CD14-positive monocyte (primary cell): ENCODE measurements at regions not wholly inside any gene's neighbourhood (a gene's known extent, or its start where the extent isn't known, plus 50 kb on each side); places are given as distances from the start of the nearest gene placed in this dataset.

ENCODE experiments used
- DNase-seq, 3 donors: peaks; one replicate each; pipeline ENCODE4 v3.0.0-alpha.2; 2011 to 2022
- H2AFZ ChIP-seq: 2 replicates; pipeline ENCODE4 v1.6.0; 2012; ENCODE audit warnings: mild to moderate bottlenecking, low read depth, low read length, inconsistent platforms; ENCODE audit not compliant: insufficient read depth, poor library complexity, severe bottlenecking
- H3K27ac ChIP-seq, 2 donors: 1 replicate in 1 of 2; 2 replicates in 1 of 2; pipeline ENCODE4 v1.5.1; 2012 to 2013; ENCODE audit warnings: low read length in 2 of 2, control low read depth in 1 of 2, inconsistent platforms in 1 of 2, low read depth in 1 of 2, mild to moderate bottlenecking in 1 of 2
- H3K27me3 ChIP-seq, 2 donors: one replicate each; pipeline versions ENCODE4 v1.6.0 to v1.6.1; 2011 to 2013; ENCODE audit warnings: low read length in 2 of 2; ENCODE audit not compliant: control insufficient read depth in 2 of 2, insufficient read depth in 2 of 2
- H3K36me3 ChIP-seq, 2 donors: replicated peaks in 1 of 2; 1 replicate in 1 of 2; 2 replicates in 1 of 2; pipeline versions ENCODE4 v1.5.1 to v1.6.1; 2012 to 2013; ENCODE audit warnings: low read length in 2 of 2, control low read depth in 1 of 2, inconsistent platforms in 1 of 2, mild to moderate bottlenecking in 1 of 2; ENCODE audit not compliant: insufficient read depth in 2 of 2, control insufficient read depth in 1 of 2
- H3K4me1 ChIP-seq, 2 donors: 1 replicate in 1 of 2; 2 replicates in 1 of 2; pipeline versions ENCODE4 v1.5.1 to v1.6.1; 2012 to 2013; ENCODE audit warnings: low read length in 2 of 2, control low read depth in 1 of 2, inconsistent platforms in 1 of 2, mild to moderate bottlenecking in 1 of 2, moderate library complexity in 1 of 2; ENCODE audit not compliant: insufficient read depth in 2 of 2, control insufficient read depth in 1 of 2
- H3K4me2 ChIP-seq: replicated peaks from 2 replicates; pipeline ENCODE3; 2012; ENCODE audit warnings: low read length, moderate library complexity, mild to moderate bottlenecking; ENCODE audit not compliant: poor library complexity, severe bottlenecking; ENCODE audit errors: extremely low read depth
- H3K4me3 ChIP-seq, 3 experiments: fragments of 200-600 bp in 1 of 3; sonication (generic) in 1 of 3; replicated peaks in 1 of 3; 1 replicate in 2 of 3; 2 replicates in 1 of 3; pipeline ENCODE4 v1.5.1; 2011 to 2013; ENCODE audit warnings: low read length in 3 of 3, mild to moderate bottlenecking in 3 of 3, control low read depth in 2 of 3, low read depth in 2 of 3, inconsistent platforms in 1 of 3, moderate library complexity in 1 of 3
- H3K79me2 ChIP-seq: 2 replicates; pipeline ENCODE4 v1.6.0; 2012; ENCODE audit warnings: mild to moderate bottlenecking, control low read depth, inconsistent platforms, low read length, moderate library complexity; ENCODE audit not compliant: insufficient read depth
- H3K9ac ChIP-seq: 2 replicates; pipeline ENCODE4 v1.6.0; 2017; ENCODE audit warnings: low read length, mild to moderate bottlenecking; ENCODE audit not compliant: insufficient read depth, poor library complexity, severe bottlenecking
- H3K9me3 ChIP-seq, 2 donors: replicated peaks in 1 of 2; 1 replicate in 1 of 2; 2 replicates in 1 of 2; pipeline versions ENCODE4 v1.5.1 to v1.6.1; 2012 to 2013; ENCODE audit warnings: low read length in 2 of 2, control low read depth in 1 of 2; ENCODE audit not compliant: control insufficient read depth in 1 of 2, insufficient read depth in 1 of 2
- H4K20me1 ChIP-seq: 2 replicates; pipeline ENCODE4 v1.6.0; 2012; ENCODE audit warnings: mild to moderate bottlenecking, low read length, control low read depth, moderate library complexity; ENCODE audit not compliant: insufficient read depth
- H3K27ac Mint-ChIP-seq, 7 donors: one replicate each; pipeline ENCODE4 v1.8.0; 2020; ENCODE audit warnings: mild to moderate bottlenecking in 7 of 7, mixed read lengths in 7 of 7, moderate library complexity in 6 of 7, inconsistent platforms in 2 of 7
- H3K27me3 Mint-ChIP-seq, 3 donors: one replicate each; pipeline ENCODE4 v1.8.0; 2021 to 2022; ENCODE audit warnings: low read depth in 3 of 3, mild to moderate bottlenecking in 3 of 3, mixed read lengths in 3 of 3, moderate library complexity in 3 of 3, inconsistent platforms in 1 of 3
- H3K36me3 Mint-ChIP-seq, 2 donors: one replicate each; pipeline ENCODE4 v1.8.0; 2020; ENCODE audit warnings: mixed read lengths in 2 of 2, inconsistent platforms in 1 of 2, mild to moderate bottlenecking in 1 of 2
- H3K4me1 Mint-ChIP-seq: one replicate; pipeline ENCODE4 v1.8.0; 2020; ENCODE audit warnings: mild to moderate bottlenecking, mixed read lengths
- H3K4me3 Mint-ChIP-seq, 2 donors: one replicate each; pipeline ENCODE4 v1.8.0; 2020; ENCODE audit warnings: mild to moderate bottlenecking in 2 of 2, mixed read lengths in 2 of 2, moderate library complexity in 1 of 2
- H3K9me3 Mint-ChIP-seq, 7 donors: one replicate each; pipeline ENCODE4 v1.8.0; 2020 to 2022; ENCODE audit warnings: mixed read lengths in 7 of 7, mild to moderate bottlenecking in 6 of 7, moderate library complexity in 6 of 7, inconsistent platforms in 2 of 7
- WGBS: methylation state at CpG from one replicate; pipeline ENCODE4 v1.1.5; 2013; ENCODE audit warnings: missing lambda C conversion rate; ENCODE audit not compliant: insufficient coverage; 5-methylcytosine and 5-hydroxymethylcytosine counted together
- intact Hi-C, 2 donors: fragments of 100-400 bp; cut with micrococcal nuclease; formaldehyde crosslinking; loops; one replicate each; pipeline versions ENCODE4 v1.15.0 to v1.15.1; 2023
- TF ChIP-seq, protein P1 (sequence below): fragments of 200-600 bp; IDR thresholded peaks from one replicate; pipeline ENCODE4 v1.8.0; 2022; ENCODE audit warnings: antibody characterized with exemption, mild to moderate bottlenecking

DNA sequence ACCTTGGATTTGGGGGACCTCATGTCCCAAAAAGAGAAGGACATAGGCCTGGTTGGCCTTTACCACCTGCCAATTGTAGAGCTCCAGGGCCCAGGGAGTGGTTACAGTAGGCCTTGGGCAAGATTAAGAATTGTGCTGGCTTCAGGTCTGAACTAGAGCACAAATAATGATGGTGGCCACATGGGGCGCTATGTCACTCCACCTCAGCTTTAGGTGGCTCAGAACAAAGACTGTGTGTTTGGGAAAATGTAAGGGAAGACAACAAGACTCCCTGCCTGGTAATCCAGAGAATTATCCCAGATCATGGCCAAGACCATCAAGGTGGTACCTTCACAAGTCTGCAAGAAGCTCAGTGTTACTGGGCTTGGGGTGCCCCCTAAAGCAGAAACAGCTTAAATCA lies 224.9 kb upstream of the OPRM1 start:
- TF ChIP-seq, protein P1, sequence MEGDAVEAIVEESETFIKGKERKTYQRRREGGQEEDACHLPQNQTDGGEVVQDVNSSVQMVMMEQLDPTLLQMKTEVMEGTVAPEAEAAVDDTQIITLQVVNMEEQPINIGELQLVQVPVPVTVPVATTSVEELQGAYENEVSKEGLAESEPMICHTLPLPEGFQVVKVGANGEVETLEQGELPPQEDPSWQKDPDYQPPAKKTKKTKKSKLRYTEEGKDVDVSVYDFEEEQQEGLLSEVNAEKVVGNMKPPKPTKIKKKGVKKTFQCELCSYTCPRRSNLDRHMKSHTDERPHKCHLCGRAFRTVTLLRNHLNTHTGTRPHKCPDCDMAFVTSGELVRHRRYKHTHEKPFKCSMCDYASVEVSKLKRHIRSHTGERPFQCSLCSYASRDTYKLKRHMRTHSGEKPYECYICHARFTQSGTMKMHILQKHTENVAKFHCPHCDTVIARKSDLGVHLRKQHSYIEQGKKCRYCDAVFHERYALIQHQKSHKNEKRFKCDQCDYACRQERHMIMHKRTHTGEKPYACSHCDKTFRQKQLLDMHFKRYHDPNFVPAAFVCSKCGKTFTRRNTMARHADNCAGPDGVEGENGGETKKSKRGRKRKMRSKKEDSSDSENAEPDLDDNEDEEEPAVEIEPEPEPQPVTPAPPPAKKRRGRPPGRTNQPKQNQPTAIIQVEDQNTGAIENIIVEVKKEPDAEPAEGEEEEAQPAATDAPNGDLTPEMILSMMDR: no peak
- no peaks in the 10 kb centered on the region for H3K27me3 ChIP-seq
- WGBS: no CpG with 5 or more reads among the region's 1 CpG
- Mint-ChIP-seq H3K4me1 (no peaks in the 10 kb centered on the region), H3K9me3 (peaks cover 2 to 13% (median 11%) of the 10 kb centered on the region in 7 donors), H3K27me3 (peaks cover 0 to 2% (median 0%) of the 10 kb centered on the region in 3 donors), H3K27ac (no peak overlapping the region), H3K4me3 (no peak overlapping the region), H3K36me3 (no peaks in the 10 kb centered on the region)
- H3K36me3 ChIP-seq: no peaks in the 10 kb centered on the region
- no peak overlapping the region for H3K9ac ChIP-seq
- no peak overlapping the region for H2AFZ ChIP-seq
- H3K27ac ChIP-seq: no peak overlapping the region
- no peaks in the 10 kb centered on the region for H3K79me2 ChIP-seq
- H4K20me1 ChIP-seq: no peaks in the 10 kb centered on the region
- intact Hi-C loops: no loop called here
- H3K9me3 ChIP-seq: peaks cover 15 to 21% of the 10 kb centered on the region in 2 donors
- H3K4me2 ChIP-seq: no peak overlapping the region
- no peak for DNase-seq
- H3K4me1 ChIP-seq: no peaks in the 10 kb centered on the region
- no peak overlapping the region for H3K4me3 ChIP-seq

DNA sequence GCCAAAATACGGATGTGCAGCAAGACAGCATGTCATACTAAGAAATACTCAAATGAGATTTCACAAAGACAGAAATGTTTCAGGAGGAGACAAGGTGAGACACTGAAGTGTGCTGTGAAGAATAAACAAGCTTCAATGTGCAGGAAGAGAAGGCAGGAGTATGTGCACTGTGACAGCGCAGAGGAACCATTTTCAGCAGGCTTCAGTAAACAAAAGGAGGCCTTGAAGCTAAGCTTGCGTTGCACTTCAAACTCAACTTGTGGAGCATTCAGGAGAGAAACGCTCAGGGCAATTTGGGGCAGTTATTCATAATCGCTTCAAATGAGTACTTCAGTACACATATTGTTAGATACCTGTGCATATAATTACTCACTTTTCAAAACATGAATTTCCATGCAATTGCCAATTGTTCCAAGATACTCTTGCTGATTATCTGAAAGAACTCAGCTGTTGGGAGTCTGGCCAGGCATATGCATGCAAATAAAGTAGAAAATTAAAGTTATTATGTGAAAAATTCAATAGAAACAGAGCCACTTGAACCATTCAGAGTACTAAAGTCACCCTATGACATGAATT lies 234.2 kb upstream of the OPRM1 start:
- DNase-seq: no peak
- Histone ChIP-seq H3K79me2 (no peaks in the 10 kb centered on the region), H3K4me1 (no peaks in the 10 kb centered on the region), H3K4me2 (no peak overlapping the region), H3K9me3 (no peaks in the 10 kb centered on the region), H4K20me1 (no peaks in the 10 kb centered on the region), H2AFZ (no peak overlapping the region), H3K9ac (no peak overlapping the region), H3K27ac (no peak overlapping the region), H3K27me3 (no peaks in the 10 kb centered on the region), H3K4me3 (no peak overlapping the region), H3K36me3 (no peaks in the 10 kb centered on the region)
- 83% methylated on average over 1 of the region's 5 CpGs for WGBS
- Mint-ChIP-seq H3K36me3 (no peaks in the 10 kb centered on the region), H3K27ac (no peak overlapping the region), H3K9me3 (peaks cover 0 to 4% (median 0%) of the 10 kb centered on the region in 7 donors), H3K4me1 (no peaks in the 10 kb centered on the region), H3K4me3 (no peak overlapping the region), H3K27me3 (peaks cover 0 to 2% (median 0%) of the 10 kb centered on the region in 3 donors)
- TF ChIP-seq, protein P1: no peak
- intact Hi-C loops: no loop called here
